ENCODE measurements at regions not wholly inside any gene's neighbourhood (a gene's known extent, or its start where the extent isn't known, plus 50 kb on each side); places are given as distances from the start of the nearest gene placed in this dataset.

- no peak for TF ChIP-seq REST (IDR thresholded peaks at IDR 0.05; ENCODE audit: insufficient read depth in 1 of 2, low read depth in 2 of 2, low read length in 1 of 2)
- no peak for TF ChIP-seq TCF7L2 (IDR thresholded peaks at IDR 0.05; ENCODE audit: low read depth, low read length)
- no peak for TF ChIP-seq SIN3A (IDR thresholded peaks at IDR 0.05; ENCODE audit: borderline replicate concordance, insufficient read depth, low read depth, low read length)
- TF ChIP-seq CTCF (IDR thresholded peaks at IDR 0.05) = no peak
- no peak for TF ChIP-seq POLR2AphosphoS5 (IDR thresholded peaks at IDR 0.05; ENCODE audit: low read depth, low read length)
- Histone ChIP-seq H3K36me3 (ENCODE audit: control insufficient read depth, insufficient read depth, low read length) (no peaks in the 10 kb centered on the region), H3K4me1 (ENCODE audit: control insufficient read depth, insufficient read depth, low read length) (no peaks in the 10 kb centered on the region), H3K4me3 (ENCODE audit: low read depth in 2 of 2, low read length in 2 of 2) (no peak overlapping the region), H3K27ac (ENCODE audit: low read length) (no peak overlapping the region), H3K27me3 (ENCODE audit: control insufficient read depth, insufficient read depth, low read length) (no peaks in the 10 kb centered on the region), H3K9me3 (ENCODE audit: control insufficient read depth, insufficient read depth, low read depth, low read length) (no peaks in the 10 kb centered on the region)
- intact Hi-C loops (cut with micrococcal nuclease; ENCODE audit: unreplicated experiment) (no loop called here), in situ Hi-C loops (cut with HindIII; ENCODE audit: low pct_unique_long_range_greater_than_20kb, low sequenced_read_pairs) (no loop called here)
- no TSS peak for BruUV-seq (replicated peaks)
- DNase-seq (ENCODE audit: low read depth, low spot score) = no peak
- ChIA-PET CTCF (no interaction called here), POLR2A (no interaction called here)
- no peak for ATAC-seq
Observed at GRCh38 chr9:13439685-13440476, 160.4 kb upstream of the MPDZ start.

GRCh38 chr9:13437866-13438265, 158.4 kb upstream of the MPDZ start:
- ChIA-PET POLR2A (no interaction called here), CTCF (no interaction called here)
- no peaks in the 10 kb centered on the region for H3K4me1 ChIP-seq (ENCODE audit: control insufficient read depth, insufficient read depth, low read length)
- TF ChIP-seq CTCF (IDR thresholded peaks at IDR 0.05) = no peak
- H3K9me3 ChIP-seq (ENCODE audit: control insufficient read depth, insufficient read depth, low read depth, low read length) = no peaks in the 10 kb centered on the region
- no peak for DNase-seq (ENCODE audit: low read depth, low spot score)
- no peak for ATAC-seq
- no peak overlapping the region for H3K27ac ChIP-seq (ENCODE audit: low read length)
- intact Hi-C loops (cut with micrococcal nuclease; ENCODE audit: unreplicated experiment) (no loop called here), in situ Hi-C loops (cut with HindIII; ENCODE audit: low pct_unique_long_range_greater_than_20kb, low sequenced_read_pairs) (no loop called here)
- H3K36me3 ChIP-seq (ENCODE audit: control insufficient read depth, insufficient read depth, low read length) = no peaks in the 10 kb centered on the region
- H3K4me3 ChIP-seq (ENCODE audit: low read depth in 2 of 2, low read length in 2 of 2) = no peak overlapping the region
- BruUV-seq (replicated peaks) = no TSS peak
- no peaks in the 10 kb centered on the region for H3K27me3 ChIP-seq (ENCODE audit: control insufficient read depth, insufficient read depth, low read length)
